ENCODE measurements at regions not wholly inside any gene's neighbourhood (a gene's known extent, or its start where the extent isn't known, plus 50 kb on each side); places are given as distances from the start of the nearest gene placed in this dataset.

DNA sequence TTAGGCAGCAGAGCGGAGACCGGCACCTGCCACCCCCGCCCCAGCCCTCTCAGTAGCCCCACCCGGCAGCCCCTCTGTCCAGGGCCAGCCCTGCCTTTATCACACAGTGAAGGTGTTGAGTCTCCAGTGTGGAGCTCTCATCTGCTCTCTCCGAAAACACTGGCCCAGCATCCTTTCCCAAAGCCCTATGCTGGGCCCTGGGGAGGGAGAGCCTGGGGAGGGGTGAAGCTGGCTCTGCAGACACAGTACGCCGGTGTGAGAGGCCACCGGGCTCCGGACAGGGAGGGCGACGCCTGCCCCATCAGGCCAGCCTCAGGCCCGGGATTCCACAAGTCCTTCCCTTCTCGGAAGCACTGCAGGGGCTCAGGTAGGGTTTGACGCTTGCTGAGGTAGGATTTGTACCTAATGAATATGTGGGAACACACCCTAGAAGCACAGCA is 186.9 kb downstream of the ERMARD start:
- no peak overlapping the region for H3K4me2 ChIP-seq (ENCODE audit: low read length)
- TF ChIP-seq, protein P1, sequence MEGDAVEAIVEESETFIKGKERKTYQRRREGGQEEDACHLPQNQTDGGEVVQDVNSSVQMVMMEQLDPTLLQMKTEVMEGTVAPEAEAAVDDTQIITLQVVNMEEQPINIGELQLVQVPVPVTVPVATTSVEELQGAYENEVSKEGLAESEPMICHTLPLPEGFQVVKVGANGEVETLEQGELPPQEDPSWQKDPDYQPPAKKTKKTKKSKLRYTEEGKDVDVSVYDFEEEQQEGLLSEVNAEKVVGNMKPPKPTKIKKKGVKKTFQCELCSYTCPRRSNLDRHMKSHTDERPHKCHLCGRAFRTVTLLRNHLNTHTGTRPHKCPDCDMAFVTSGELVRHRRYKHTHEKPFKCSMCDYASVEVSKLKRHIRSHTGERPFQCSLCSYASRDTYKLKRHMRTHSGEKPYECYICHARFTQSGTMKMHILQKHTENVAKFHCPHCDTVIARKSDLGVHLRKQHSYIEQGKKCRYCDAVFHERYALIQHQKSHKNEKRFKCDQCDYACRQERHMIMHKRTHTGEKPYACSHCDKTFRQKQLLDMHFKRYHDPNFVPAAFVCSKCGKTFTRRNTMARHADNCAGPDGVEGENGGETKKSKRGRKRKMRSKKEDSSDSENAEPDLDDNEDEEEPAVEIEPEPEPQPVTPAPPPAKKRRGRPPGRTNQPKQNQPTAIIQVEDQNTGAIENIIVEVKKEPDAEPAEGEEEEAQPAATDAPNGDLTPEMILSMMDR (IDR thresholded peaks at IDR 0.05; ENCODE audit: low read depth, low read length, poor library complexity, severe bottlenecking), result no peak
- TF ChIP-seq EZH2phosphoT487 (IDR thresholded peaks at IDR 0.05; ENCODE audit: borderline replicate concordance, low read length), result no peak

DNA sequence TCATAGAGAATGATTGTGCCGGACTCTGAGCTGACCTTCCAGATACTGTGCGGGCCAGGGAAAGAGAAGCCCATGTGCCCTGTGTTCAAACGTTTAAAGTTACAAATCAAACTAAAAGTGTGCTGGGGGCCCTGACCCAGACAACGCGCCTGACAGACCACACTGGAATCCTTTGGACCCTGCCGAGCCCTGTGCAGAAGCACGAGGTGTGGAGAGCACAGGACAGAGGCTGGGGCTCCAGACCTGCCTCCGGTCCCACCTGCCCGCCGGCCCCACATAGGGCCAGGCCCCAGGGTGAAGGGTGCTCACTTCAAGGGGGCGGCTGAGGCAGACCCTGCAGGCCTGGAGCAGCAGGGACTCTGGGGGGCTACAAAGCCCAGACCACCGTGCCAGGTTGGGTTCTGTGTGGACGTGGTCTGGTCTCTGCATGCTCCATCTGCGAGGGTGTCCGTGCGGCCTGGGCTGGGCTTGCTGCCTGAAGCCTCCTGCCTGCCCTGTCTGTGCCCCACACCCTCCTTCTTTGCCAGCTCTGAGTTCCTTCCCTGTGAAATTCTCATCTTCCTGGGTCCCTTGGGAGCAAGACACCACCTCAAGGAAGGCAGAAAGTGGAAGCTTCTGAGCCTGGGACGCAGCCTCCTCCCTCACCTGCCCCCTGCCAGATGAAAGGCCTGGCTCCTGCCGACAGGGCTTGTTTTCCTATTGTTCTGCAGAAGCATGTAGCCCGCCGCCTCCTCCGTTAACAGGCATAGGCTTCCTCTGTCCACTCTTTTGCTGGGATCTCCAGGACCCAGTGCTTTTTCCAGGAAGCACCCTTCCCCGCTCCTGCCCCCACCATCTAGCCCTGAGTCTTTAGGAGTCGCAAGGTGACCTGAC is 186.2 kb downstream of the ERMARD start:
- Histone ChIP-seq H4K20me1 (ENCODE audit: control insufficient read depth, insufficient read depth, low read depth, low read length) (no peaks in the 10 kb centered on the region), H3K27me3 (ENCODE audit: control insufficient read depth, low read length) (no peaks in the 10 kb centered on the region)
- TF ChIP-seq, protein P1 (IDR thresholded peaks at IDR 0.05; ENCODE audit: low read depth, low read length, poor library complexity, severe bottlenecking), result no peak
- no peak for TF ChIP-seq EZH2phosphoT487 (IDR thresholded peaks at IDR 0.05; ENCODE audit: borderline replicate concordance, low read length)

More for the DNA sequence above, 186.9 kb downstream of the ERMARD start:
- Histone ChIP-seq H3K9me2 (replicated peaks; ENCODE audit: control insufficient read depth, low read length) (no peaks in the 10 kb centered on the region), H4K20me1 (ENCODE audit: control insufficient read depth, insufficient read depth, low read depth, low read length) (no peaks in the 10 kb centered on the region), H3F3A (ENCODE audit: control insufficient read depth, insufficient read depth) (no peaks in the 10 kb centered on the region), H3K36me3 (ENCODE audit: control insufficient read depth, low read length) (no peaks in the 10 kb centered on the region), H3K4me3 (ENCODE audit: low read length) (no peak overlapping the region), H3K27ac (ENCODE audit: low read depth, low read length) (no peak overlapping the region), H3K9me3 (ENCODE audit: control insufficient read depth, insufficient read depth, low read length) (no peaks in the 10 kb centered on the region), H3K27me3 (ENCODE audit: control insufficient read depth, low read length) (no peaks in the 10 kb centered on the region), H3K4me1 (ENCODE audit: control insufficient read depth, low read length) (no peaks in the 10 kb centered on the region), H3K79me2 (ENCODE audit: control insufficient read depth, low read length) (no peaks in the 10 kb centered on the region)

DNA sequence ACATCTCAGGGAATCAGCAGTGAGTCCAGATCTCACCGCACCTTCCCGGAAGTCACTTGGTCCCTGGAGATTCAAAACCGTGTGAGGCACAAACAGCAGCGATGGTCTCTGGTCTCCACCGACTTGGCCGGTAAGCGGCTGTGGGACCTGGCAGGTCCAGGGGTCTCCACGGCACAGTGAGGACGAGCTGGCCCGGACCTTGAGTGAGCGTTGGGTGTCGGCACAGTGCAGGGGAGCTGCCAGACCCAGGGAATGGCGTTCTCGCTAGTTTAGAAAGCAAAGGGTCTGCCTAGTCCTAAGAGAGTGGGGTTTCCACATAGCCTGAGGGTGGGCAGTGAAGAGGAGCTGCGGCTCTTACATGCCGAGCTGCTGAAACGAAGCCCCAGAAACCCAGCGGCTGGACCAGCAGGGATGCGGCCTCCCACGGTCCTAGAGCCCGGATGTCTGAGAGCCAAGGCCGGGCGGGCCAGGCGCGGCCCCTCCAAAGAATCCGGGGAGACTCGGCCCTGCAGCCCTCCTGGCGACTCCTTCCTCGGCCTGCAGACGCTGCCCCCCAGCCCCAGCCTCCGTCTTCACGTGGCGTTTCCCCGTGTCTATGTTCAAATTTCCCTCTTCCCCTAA is 185.0 kb downstream of the ERMARD start:
- Histone ChIP-seq H4K20me1 (ENCODE audit: control insufficient read depth, insufficient read depth, low read depth, low read length) (no peaks in the 10 kb centered on the region), H3K9me2 (replicated peaks; ENCODE audit: control insufficient read depth, low read length) (no peaks in the 10 kb centered on the region), H3K79me2 (ENCODE audit: control insufficient read depth, low read length) (no peaks in the 10 kb centered on the region), H3K27ac (ENCODE audit: low read depth, low read length) (no peak overlapping the region), H3K36me3 (ENCODE audit: control insufficient read depth, low read length) (no peaks in the 10 kb centered on the region), H3K4me3 (ENCODE audit: low read length) (no peak overlapping the region), H3K4me1 (ENCODE audit: control insufficient read depth, low read length) (no peaks in the 10 kb centered on the region), H3F3A (ENCODE audit: control insufficient read depth, insufficient read depth) (no peaks in the 10 kb centered on the region), H3K27me3 (ENCODE audit: control insufficient read depth, low read length) (no peaks in the 10 kb centered on the region), H3K4me2 (ENCODE audit: low read length) (no peak overlapping the region), H3K9me3 (ENCODE audit: control insufficient read depth, insufficient read depth, low read length) (no peaks in the 10 kb centered on the region)
- TF ChIP-seq, protein P1 (IDR thresholded peaks at IDR 0.05; ENCODE audit: low read depth, low read length, poor library complexity, severe bottlenecking), result no peak
- no peak for TF ChIP-seq EZH2phosphoT487 (IDR thresholded peaks at IDR 0.05; ENCODE audit: borderline replicate concordance, low read length)

More for the DNA sequence above, 186.2 kb downstream of the ERMARD start:
- H3K36me3 ChIP-seq (ENCODE audit: control insufficient read depth, low read length), result no peaks in the 10 kb centered on the region
- no peaks in the 10 kb centered on the region for H3F3A ChIP-seq (ENCODE audit: control insufficient read depth, insufficient read depth)
- no peaks in the 10 kb centered on the region for H3K9me3 ChIP-seq (ENCODE audit: control insufficient read depth, insufficient read depth, low read length)
- H3K4me1 ChIP-seq (ENCODE audit: control insufficient read depth, low read length), result no peaks in the 10 kb centered on the region
- H3K9me2 ChIP-seq (replicated peaks; ENCODE audit: control insufficient read depth, low read length), result no peaks in the 10 kb centered on the region
- no peak overlapping the region for H3K4me3 ChIP-seq (ENCODE audit: low read length)
- H3K4me2 ChIP-seq (ENCODE audit: low read length), result no peak overlapping the region
- no peak overlapping the region for H3K27ac ChIP-seq (ENCODE audit: low read depth, low read length)
- H3K79me2 ChIP-seq (ENCODE audit: control insufficient read depth, low read length), result no peaks in the 10 kb centered on the region
